ENCODE measurements at regions not wholly inside any gene's neighbourhood (a gene's known extent, or its start where the extent isn't known, plus 50 kb on each side); places are given as distances from the start of the nearest gene placed in this dataset.

- TF ChIP-seq CTCF (IDR thresholded peaks at IDR 0.05) = no peak
- no peak overlapping the region for H3K27ac ChIP-seq
- H3K4me3 ChIP-seq = no peak overlapping the region
- DNase-seq (ENCODE audit: low spot score) = no peak
Observed at GRCh38 chr4:135368831-135369230, 1167.2 kb upstream of the PABPC4L start.

GRCh38 chr4:135365065-135365464 lies 1163.5 kb upstream of the PABPC4L start:
- Histone ChIP-seq H3K27ac (no peak overlapping the region), H3K4me3 (no peak overlapping the region)
- TF ChIP-seq CTCF (IDR thresholded peaks at IDR 0.05) = no peak
- no peak for DNase-seq (ENCODE audit: low spot score)

- H3K4me3 ChIP-seq = no peak overlapping the region
- TF ChIP-seq CTCF (IDR thresholded peaks at IDR 0.05) = no peak
- H3K27ac ChIP-seq = no peak overlapping the region
- DNase-seq (ENCODE audit: low spot score) = no peak
Observed at GRCh38 chr4:135359128-135359527, 1157.5 kb upstream of the PABPC4L start.

- no peak for TF ChIP-seq CTCF (IDR thresholded peaks at IDR 0.05)
- DNase-seq (ENCODE audit: low spot score) = no peak
- H3K4me3 ChIP-seq = no peak overlapping the region
- no peak overlapping the region for H3K27ac ChIP-seq
Observed at GRCh38 chr4:135357091-135357490, 1155.5 kb upstream of the PABPC4L start.

- DNase-seq (ENCODE audit: low spot score) = no peak
- Histone ChIP-seq H3K4me3 (no peak overlapping the region), H3K27ac (no peak overlapping the region)
- TF ChIP-seq CTCF (IDR thresholded peaks at IDR 0.05) = no peak
Observed at GRCh38 chr4:135354876-135355275, 1153.3 kb upstream of the PABPC4L start.

GRCh38 chr4:135353008-135353407 lies 1151.4 kb upstream of the PABPC4L start:
- no peak overlapping the region for H3K27ac ChIP-seq
- DNase-seq (ENCODE audit: low spot score) = no peak
- no peak for TF ChIP-seq CTCF (IDR thresholded peaks at IDR 0.05)

GRCh38 chr4:135344492-135344891 lies 1142.9 kb upstream of the PABPC4L start:
- DNase-seq (ENCODE audit: low spot score) = no peak
- Histone ChIP-seq H3K4me3 (no peak overlapping the region), H3K27ac (no peak overlapping the region)
- no peak for TF ChIP-seq CTCF (IDR thresholded peaks at IDR 0.05)

More at GRCh38 chr4:135353008-135353407, 1151.4 kb upstream of the PABPC4L start:
- no peak overlapping the region for H3K4me3 ChIP-seq

All from coronary artery (tissue), 2 donors.